ENCODE measurements at regions not wholly inside any gene's neighbourhood (a gene's known extent, or its start where the extent isn't known, plus 50 kb on each side); places are given as distances from the start of the nearest gene placed in this dataset.

- TF ChIP-seq ZNF512 (CRISPR knock-in tag; IDR thresholded peaks at IDR 0.05; ENCODE audit: borderline replicate concordance): no peak
- no peak for TF ChIP-seq ETV6 (CRISPR knock-in tag; IDR thresholded peaks at IDR 0.05)
- no peak for TF ChIP-seq CTCF (IDR thresholded peaks at IDR 0.05)
- TF ChIP-seq CBFB (CRISPR knock-in tag; IDR thresholded peaks at IDR 0.05; ENCODE audit: low read depth): no peak
- TF ChIP-seq E2F4 (CRISPR knock-in tag; IDR thresholded peaks at IDR 0.05; ENCODE audit: borderline replicate concordance, low read depth): no peak
These were observed 173.1 kb upstream of the NYAP2 start for GRCh38 chr2:225226441-225226840.

Data from WTC11 (cell line).